SK-N-SH (cell line): ENCODE measurements at regions not wholly inside any gene's neighbourhood (a gene's known extent, or its start where the extent isn't known, plus 50 kb on each side); places are given as distances from the start of the nearest gene placed in this dataset.

Experiments
- CHD2 ChIP-seq: fragments of 150-350 bp; IDR thresholded peaks from 2 replicates; pipeline ENCODE4 v1.6.1; 2018; ENCODE audit warnings: low read length; ENCODE audit not compliant: partially characterized antibody
- CTCF ChIP-seq: fragments of 200-600 bp; sonication (generic); IDR thresholded peaks from 2 replicates; pipeline ENCODE4 v1.6.1; 2017; ENCODE audit warnings: antibody characterized with exemption, mild to moderate bottlenecking, moderate library complexity
- EZH2phosphoT487 ChIP-seq: fragments of 200-600 bp; sonication (generic); IDR thresholded peaks from 2 replicates; pipeline ENCODE4 v1.6.1; 2017; ENCODE audit warnings: low read depth, mixed run types, mild to moderate bottlenecking, antibody characterized with exemption, moderate library complexity, borderline replicate concordance
- GABPA ChIP-seq: IDR thresholded peaks from 2 replicates; pipeline ENCODE4 v1.4.0; 2012; ENCODE audit warnings: low read depth, mild to moderate bottlenecking
- MAX ChIP-seq: IDR thresholded peaks from 2 replicates; pipeline ENCODE4 v1.4.0; 2012; ENCODE audit warnings: low read depth
- MXI1 ChIP-seq: IDR thresholded peaks from 2 replicates; pipeline ENCODE4 v1.6.1; 2012; ENCODE audit warnings: mild to moderate bottlenecking, low read depth, low read length, improper control_type of control experiment
- NFIC ChIP-seq: IDR thresholded peaks from 2 replicates; pipeline ENCODE4 v1.4.0; 2012; ENCODE audit warnings: borderline replicate concordance
- POLR2AphosphoS5 ChIP-seq: IDR thresholded peaks from 2 replicates; pipeline ENCODE4 v1.6.1; 2012; ENCODE audit warnings: low read depth, low read length
- RAD21 ChIP-seq: IDR thresholded peaks from 2 replicates; pipeline ENCODE4 v1.6.1; 2012; ENCODE audit warnings: mild to moderate bottlenecking, low read length
- RCOR1 ChIP-seq: fragments of 150-350 bp; IDR thresholded peaks from 2 replicates; pipeline ENCODE4 v1.6.1; 2017; ENCODE audit warnings: antibody characterized with exemption, low read length
- REST ChIP-seq: IDR thresholded peaks from 2 replicates; pipeline ENCODE4 v1.6.1; 2012; ENCODE audit warnings: mild to moderate bottlenecking, low read depth, low read length, moderate library complexity
- SIN3A ChIP-seq: IDR thresholded peaks from 2 replicates; pipeline ENCODE4 v1.6.1; 2012; ENCODE audit warnings: low read depth, mild to moderate bottlenecking, low read length, moderate library complexity, borderline replicate concordance
- SMC3 ChIP-seq: IDR thresholded peaks from 2 replicates; pipeline ENCODE4 v1.6.1; 2012; ENCODE audit warnings: low read depth, low read length, improper control_type of control experiment
- USF1 ChIP-seq: IDR thresholded peaks from 2 replicates; pipeline ENCODE4 v1.4.0; 2012; ENCODE audit warnings: low read depth, borderline replicate concordance

- no peak for TF ChIP-seq SIN3A
- TF ChIP-seq SMC3: no peak
- no peak for TF ChIP-seq CTCF
- TF ChIP-seq MAX: no peak
- TF ChIP-seq MXI1: no peak
- TF ChIP-seq RCOR1: no peak
- TF ChIP-seq POLR2AphosphoS5: no peak
- TF ChIP-seq CHD2: no peak
- TF ChIP-seq REST: no peak
- TF ChIP-seq NFIC: no peak
- no peak for TF ChIP-seq GABPA
- TF ChIP-seq USF1: no peak
- TF ChIP-seq RAD21: no peak
- TF ChIP-seq EZH2phosphoT487: no peak
Observed at GRCh38 chr2:41706286-41706685, 341.5 kb upstream of the PKDCC start.
